Posterior vena cava (tissue), 2 donors: ENCODE measurements at regions not wholly inside any gene's neighbourhood (a gene's known extent, or its start where the extent isn't known, plus 50 kb on each side); places are given as distances from the start of the nearest gene placed in this dataset.

Source experiments
- DNase-seq: peaks from one replicate; pipeline ENCODE4 v3.0.0-alpha.2; 2020; ENCODE audit warnings: low spot score
- intact Hi-C, 2 donors: fragments of 100-400 bp; cut with DNase I; formaldehyde crosslinking; loops; one replicate each; pipeline versions ENCODE4 v1.14.1 to v1.14.2; 2022 to 2023
- donor health status: DM: yes; HTN: yes; CAD: no.
- donor health status: DM: yes; HTN: yes; CAD: no.

GRCh38 chr7:84823530-84823929 lies 363.3 kb downstream of the SEMA3D start:
- intact Hi-C loops, result no loop called here
- no peak for DNase-seq

- intact Hi-C loops, result no loop called here
- no peak for DNase-seq
Measured at GRCh38 chr7:84822941-84823510, 363.8 kb downstream of the SEMA3D start.

DNA sequence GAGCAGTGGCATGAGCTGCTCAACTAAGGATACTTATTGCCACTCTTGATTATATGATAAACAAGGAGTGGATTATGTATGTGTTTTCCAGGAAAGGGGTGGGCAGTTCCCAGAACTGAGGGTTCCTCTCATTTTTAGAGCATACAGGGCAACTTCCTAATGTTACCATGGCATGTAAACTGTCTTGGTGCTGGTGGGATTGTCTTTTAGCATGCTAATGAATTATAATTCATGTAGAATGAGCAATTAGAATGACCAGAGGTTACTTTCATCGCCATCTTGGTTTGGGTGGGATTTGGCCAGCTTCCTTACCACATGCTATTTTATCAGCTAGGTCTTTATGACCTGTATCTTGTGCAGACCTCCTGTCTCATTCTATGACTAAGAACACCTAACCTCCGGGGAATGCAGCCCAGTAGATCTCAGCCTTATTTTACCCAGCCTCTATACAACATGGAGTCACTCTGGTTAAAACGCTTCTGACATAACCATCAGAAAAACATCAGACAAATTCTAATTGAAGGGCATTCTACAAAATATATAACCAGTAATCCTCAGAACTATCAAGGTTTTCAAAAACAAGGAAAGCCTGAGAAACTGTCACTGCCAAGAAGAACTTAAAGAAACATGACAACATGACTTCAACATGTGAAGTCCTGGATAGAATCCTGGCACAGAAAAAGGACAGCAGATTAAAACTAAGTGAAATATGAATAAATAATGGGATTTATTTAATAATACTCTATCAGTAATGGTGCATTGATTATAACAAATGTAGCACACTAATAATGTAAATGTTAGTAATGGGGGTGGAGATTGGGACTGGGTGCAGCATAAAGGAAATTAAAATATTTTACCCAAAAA lies 365.0 kb downstream of the SEMA3D start:
- intact Hi-C loops, result no loop called here
- DNase-seq, result no peak

GRCh38 chr7:84820481-84820880 lies 366.4 kb downstream of the SEMA3D start:
- intact Hi-C loops, result no loop called here
- DNase-seq, result no peak

DNA sequence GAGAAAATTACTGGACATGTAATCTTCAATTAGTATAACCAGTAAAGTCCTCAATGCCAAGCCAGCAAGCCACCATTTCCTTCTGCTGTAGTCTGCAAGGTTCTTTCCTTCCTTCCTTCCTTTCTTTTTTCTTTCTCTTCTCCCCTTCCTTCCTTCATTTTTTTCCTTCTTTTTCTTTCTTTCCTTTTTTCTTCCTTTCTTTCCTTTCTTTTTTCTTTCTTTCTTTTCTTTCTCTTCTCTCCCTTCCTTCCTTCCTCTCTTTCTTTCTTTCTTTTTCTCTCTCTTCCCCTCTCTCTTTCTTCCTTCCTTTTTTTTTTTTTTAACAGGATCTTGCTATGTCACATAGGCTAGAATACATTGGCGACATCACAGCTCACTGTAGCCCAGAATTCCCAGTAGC lies 369.8 kb downstream of the SEMA3D start:
- DNase-seq, result no peak
- intact Hi-C loops, result no loop called here

DNA sequence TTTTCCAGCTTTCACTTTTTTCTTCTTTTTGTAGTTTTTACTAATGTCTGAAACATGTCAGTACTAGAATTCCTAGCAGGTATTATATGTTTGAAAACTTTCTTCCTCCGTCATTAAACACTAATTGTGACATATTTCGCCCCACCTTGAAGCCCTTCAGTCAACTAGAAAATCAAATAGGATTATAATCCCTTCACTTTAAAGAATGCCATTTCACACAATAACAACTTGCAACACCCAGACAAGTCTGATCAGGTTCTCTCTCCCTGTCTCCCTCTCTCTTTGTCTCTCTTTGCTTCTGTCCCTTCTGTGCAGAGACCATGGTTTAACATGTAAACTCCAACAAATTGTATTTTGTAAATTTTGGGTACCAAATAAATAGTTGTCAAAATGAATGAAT lies 373.5 kb downstream of the SEMA3D start:
- no peak for DNase-seq
- intact Hi-C loops, result no loop called here

DNA sequence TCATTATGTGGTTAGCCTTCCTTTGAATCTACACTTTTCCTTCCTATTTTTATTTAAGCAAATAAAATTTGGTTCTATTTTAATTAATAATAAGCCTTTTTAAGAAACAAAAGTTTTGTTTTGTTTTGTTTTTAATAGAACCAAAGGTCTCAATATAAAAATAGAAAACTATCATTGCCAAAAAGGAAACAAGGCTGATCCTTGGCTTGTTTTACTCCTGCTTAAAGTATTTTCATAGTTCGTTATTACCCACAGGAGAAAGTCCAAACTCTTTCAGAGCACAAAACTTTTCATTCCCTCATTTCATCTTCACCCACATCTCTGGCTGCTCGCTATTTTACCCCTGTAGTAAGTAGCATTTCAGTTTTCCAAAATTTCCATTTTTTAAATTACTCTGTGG lies 374.8 kb downstream of the SEMA3D start:
- intact Hi-C loops, result no loop called here
- DNase-seq, result no peak

DNA sequence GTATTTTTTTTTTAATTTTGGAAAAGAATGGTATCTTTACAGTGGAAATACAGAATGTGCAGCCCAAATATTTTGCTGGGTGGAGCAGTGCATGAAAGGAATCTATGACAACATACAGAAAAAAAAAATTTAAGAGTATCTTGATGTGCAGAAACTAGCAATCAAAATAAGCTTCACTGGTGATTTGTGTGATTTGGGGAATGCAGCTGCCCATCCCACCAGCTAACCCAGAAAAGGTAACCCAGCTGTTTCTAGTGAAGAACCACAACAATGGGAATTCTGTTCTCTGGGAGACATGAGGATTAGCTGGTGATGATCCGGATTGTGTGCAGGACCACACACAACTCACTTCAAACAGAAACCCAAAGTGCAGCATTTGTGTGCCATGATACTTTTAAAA lies 375.5 kb downstream of the SEMA3D start:
- intact Hi-C loops, result no loop called here
- DNase-seq, result no peak

DNA sequence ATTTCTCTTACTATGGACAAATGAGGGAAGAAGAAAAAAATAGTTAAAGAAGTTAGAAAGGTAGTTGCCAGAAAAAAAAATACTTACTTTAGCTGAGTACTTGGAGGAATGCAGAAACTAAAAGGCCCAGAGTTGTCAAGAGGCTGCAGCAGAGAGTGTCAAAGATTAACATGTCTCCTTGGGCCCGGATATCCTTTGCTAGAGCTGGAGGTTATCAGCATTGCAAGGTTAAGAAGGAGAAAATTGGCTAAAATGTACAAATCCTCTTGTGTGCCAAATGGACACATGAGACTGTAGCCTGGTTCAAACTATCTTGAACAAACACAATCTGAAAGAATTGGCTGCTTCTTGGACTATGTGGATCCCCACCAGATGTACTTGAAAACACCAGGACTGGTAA lies 377.0 kb downstream of the SEMA3D start:
- no peak for DNase-seq
- intact Hi-C loops, result no loop called here

GRCh38 chr7:84803979-84804378 lies 382.9 kb downstream of the SEMA3D start:
- no peak for DNase-seq
- intact Hi-C loops, result no loop called here

- DNase-seq, result no peak
- intact Hi-C loops, result no loop called here
Measured at GRCh38 chr7:84801396-84801795, 385.5 kb downstream of the SEMA3D start.

GRCh38 chr7:84800846-84801245 lies 386.0 kb downstream of the SEMA3D start:
- no peak for DNase-seq
- intact Hi-C loops, result no loop called here

DNA sequence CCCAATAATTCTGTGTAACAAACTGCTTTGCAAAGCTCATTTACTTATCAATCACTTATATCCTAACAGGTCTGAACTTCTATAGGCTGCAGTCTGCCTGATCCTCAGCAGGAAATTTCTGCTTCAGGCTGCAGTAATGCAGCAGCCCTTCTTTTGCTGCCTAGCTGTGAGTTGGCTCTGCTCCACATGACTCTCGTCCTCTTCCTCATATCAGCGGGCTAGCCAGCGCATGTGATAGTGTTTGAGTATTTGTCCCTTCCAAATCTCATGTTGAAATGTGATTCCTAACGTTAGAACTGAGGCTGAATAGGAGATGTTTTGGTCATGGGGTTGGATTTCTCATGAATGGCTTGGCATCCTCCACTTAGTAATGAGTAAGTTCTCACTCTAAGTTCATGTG lies 387.8 kb downstream of the SEMA3D start:
- no peak for DNase-seq
- intact Hi-C loops, result no loop called here

DNA sequence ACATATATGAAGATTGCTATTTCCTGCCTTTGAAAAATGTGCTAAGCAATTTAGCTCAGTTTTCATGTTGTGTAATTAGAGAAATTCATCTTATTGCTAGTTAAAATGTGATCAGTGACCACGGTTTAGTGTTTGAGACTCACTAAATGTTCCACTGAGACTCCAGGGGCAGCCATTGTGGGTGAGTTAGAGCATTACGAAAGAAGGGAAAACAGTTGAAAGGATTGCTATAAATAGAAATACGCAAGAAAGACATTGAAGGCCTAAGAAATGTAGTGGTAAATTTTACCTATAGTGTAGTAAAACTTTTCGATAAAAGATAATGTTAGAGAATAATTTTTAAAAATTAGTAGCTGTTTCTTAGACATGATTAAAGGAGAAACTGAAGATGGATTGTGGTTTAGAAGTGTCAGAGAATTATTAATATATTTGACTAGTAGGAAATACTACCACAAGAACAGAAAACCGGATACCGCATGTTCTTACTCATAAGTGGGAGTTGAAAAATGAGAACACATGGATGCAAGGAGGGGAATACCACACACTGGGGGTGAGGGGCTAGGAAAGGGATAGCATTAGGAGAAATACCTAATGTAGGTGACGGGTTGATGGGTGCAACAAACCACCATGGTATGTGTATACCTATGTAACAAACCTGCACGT lies 394.5 kb downstream of the SEMA3D start:
- intact Hi-C loops, result no loop called here
- no peak for DNase-seq

- DNase-seq, result no peak
- intact Hi-C loops, result no loop called here
Measured at GRCh38 chr7:84790882-84791281, 396.0 kb downstream of the SEMA3D start.

DNA sequence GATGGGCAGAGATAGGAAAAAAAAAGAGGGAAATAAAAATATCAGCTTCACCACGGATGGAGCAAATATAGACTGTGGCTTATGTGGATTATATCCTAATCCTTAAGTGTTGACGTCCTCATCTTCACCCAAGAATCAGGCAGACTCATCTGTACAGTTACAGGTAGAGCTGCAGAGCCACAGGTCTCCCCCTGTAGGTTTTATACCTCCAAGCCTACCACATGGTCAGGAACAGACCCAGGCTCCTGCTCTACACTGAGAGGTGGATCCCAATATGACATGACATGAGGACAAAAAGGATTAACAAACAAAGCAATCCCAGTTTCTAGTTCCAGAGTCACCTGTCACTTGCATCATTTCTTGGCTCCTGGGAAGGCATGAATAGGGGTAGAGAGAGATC lies 400.8 kb downstream of the SEMA3D start:
- no peak for DNase-seq
- intact Hi-C loops, result no loop called here

DNA sequence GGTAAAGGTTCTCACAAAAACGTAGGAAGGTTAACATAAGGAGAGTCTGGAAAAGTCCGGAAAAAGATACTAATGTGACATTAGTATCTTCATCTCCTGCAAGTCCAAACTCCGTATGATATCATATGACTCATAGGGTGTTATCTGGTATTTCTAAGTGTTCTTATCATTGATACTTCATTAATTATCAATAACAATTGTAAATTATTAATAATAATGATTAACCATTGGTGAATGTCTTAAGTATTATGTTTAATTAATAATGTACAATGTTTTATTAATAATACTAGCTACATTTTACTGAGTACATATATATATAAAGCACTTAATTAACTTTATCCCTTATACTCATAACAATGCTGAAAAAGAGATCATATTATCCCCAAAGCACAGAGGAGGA lies 402.4 kb downstream of the SEMA3D start:
- no peak for DNase-seq
- intact Hi-C loops, result no loop called here

DNA sequence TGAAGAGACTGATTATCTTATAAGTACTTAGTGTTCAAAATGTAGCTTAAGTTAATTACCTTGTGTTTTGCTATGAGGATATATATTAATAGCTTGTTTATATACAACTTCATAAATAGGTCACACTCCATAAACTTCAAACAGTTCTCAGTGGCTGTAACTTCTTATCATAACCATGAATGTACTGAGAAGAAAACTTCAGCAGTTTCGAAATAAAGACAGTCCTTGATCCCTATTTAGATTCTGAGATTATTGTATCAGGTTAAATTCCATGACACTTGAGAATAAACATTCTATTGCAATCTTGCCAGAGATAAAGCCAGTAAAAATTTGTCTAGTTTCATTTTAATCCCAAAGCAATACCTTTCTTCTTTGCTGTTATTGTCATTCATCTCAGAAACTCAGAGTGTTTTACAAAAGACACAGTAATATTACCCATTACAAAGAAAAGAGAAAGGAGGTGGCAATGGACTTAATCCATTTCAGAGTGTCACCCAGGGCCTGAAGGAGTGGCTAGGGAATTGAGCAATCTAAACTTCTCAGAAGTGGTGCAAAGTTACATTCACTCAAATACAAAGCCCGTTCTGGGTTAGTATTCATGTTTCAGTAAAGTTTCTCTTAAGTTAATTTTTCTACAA lies 403.6 kb downstream of the SEMA3D start:
- intact Hi-C loops, result no loop called here
- no peak for DNase-seq

GRCh38 chr7:84781838-84782237 lies 405.0 kb downstream of the SEMA3D start:
- intact Hi-C loops, result no loop called here
- DNase-seq, result no peak
